Upper lobe of left lung (tissue), 4 donors: ENCODE measurements at regions not wholly inside any gene's neighbourhood (a gene's known extent, or its start where the extent isn't known, plus 50 kb on each side); places are given as distances from the start of the nearest gene placed in this dataset.

Experiments
- CTCF ChIP-seq, 6 experiments: fragments of 450-650 bp in 4 of 6; fragments of 200-600 bp in 2 of 6; sonication (generic) in 2 of 6; IDR thresholded peaks; one replicate each; pipeline ENCODE4 v1.5.1; 2016 to 2019; ENCODE audit warnings: antibody characterized with exemption in 6 of 6
- EP300 ChIP-seq, 4 donors: sonication (generic); formaldehyde crosslinking; IDR thresholded peaks; one replicate each; pipeline ENCODE4 v1.5.1; 2017; ENCODE audit warnings: antibody characterized with exemption in 4 of 4, control low read depth in 2 of 4
- POLR2A ChIP-seq, 4 donors: fragments of 450-650 bp; IDR thresholded peaks; one replicate each; pipeline ENCODE4 v1.5.1; 2016 to 2017; ENCODE audit warnings: antibody characterized with exemption in 4 of 4, mild to moderate bottlenecking in 2 of 4
- POLR2AphosphoS5 ChIP-seq, 2 donors: sonication (generic); formaldehyde crosslinking; IDR thresholded peaks; one replicate each; pipeline ENCODE4 v1.5.1; 2017; ENCODE audit warnings: antibody characterized with exemption in 2 of 2

DNA sequence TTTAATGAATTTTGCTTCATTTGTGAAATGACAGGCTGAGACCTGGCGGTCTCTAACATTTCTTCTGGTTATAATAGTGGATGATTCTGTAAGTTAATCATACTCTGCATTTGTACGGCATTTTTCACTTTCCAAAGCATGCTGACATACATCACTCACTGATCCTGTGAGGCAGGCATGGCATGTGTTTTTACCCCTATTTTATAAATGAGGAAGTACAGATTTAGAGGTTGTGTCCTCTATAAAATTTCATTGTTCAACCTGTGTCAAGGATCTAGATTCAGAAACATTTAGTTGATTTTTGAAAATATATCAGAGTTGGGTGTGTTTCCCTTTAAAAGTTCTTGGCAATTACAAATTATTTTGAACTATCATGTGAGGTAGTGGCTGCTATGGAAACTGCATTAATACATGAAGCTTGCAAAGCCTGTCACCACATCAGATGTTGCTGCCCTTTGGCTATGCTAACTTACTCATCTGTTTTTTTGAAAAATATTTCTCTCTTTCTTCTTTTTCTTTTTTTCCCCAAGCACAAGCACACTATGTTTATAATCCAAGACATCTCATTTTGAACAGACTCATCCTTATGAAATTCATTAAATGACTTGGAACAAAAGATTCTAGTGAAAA, 172.7 kb downstream of the GNAI1 start:
- TF ChIP-seq EP300 (IDR thresholded peaks at IDR 0.05), result no peak
- TF ChIP-seq CTCF (IDR thresholded peaks at IDR 0.05), result no peak
- no peak for TF ChIP-seq POLR2AphosphoS5 (IDR thresholded peaks at IDR 0.05)
- TF ChIP-seq POLR2A (IDR thresholded peaks at IDR 0.05), result no peak
